Keratinocyte (primary cell): ENCODE measurements at regions not wholly inside any gene's neighbourhood (a gene's known extent, or its start where the extent isn't known, plus 50 kb on each side); places are given as distances from the start of the nearest gene placed in this dataset.

ENCODE experiments used
- DNase-seq: peaks from one replicate; pipeline ENCODE4 v3.0.0-alpha.2; 2011; ENCODE audit warnings: low read depth, missing footprints, low spot score
- FAIRE-seq: peaks from 2 replicates; lab custom pipeline; 2011; peaks lifted over from hg19 to GRCh38; lab: Jason Lieb, UNC
- H2AFZ ChIP-seq: 2 replicates; pipeline ENCODE4 v1.6.0; 2012; ENCODE audit warnings: low read length, control low read depth, inconsistent platforms; ENCODE audit not compliant: control insufficient read depth
- H3K27ac ChIP-seq: 2 replicates; pipeline ENCODE4 v1.5.1; 2011; ENCODE audit warnings: low read length; ENCODE audit not compliant: control insufficient read depth, insufficient read depth
- H3K27me3 ChIP-seq: 3 replicates; pipeline ENCODE4 v1.6.0; 2011; ENCODE audit warnings: low read length; ENCODE audit not compliant: control insufficient read depth, insufficient read depth; ENCODE audit errors: extremely low read depth
- H3K36me3 ChIP-seq, 2 experiments: 2 replicates in 1 of 2; 3 replicates in 1 of 2; pipeline ENCODE4 v1.5.1; 2011; ENCODE audit warnings: low read length in 2 of 2, mild to moderate bottlenecking in 1 of 2; ENCODE audit not compliant: control insufficient read depth in 2 of 2, insufficient read depth in 2 of 2; ENCODE audit errors: extremely low read depth in 1 of 2
- H3K4me1 ChIP-seq: 3 replicates; pipeline ENCODE4 v1.5.1; 2011; ENCODE audit warnings: low read length; ENCODE audit not compliant: control insufficient read depth, insufficient read depth; ENCODE audit errors: extremely low read depth
- H3K4me2 ChIP-seq: 3 replicates; pipeline ENCODE4 v1.6.0; 2011; ENCODE audit warnings: low read depth, low read length; ENCODE audit not compliant: control insufficient read depth, insufficient read depth; ENCODE audit errors: extremely low read depth
- H3K4me3 ChIP-seq, 3 experiments: fragments of 200-600 bp in 1 of 3; sonication (generic) in 1 of 3; 2 replicates in 2 of 3; 3 replicates in 1 of 3; pipeline ENCODE4 v1.5.1; 2011 to 2016; ENCODE audit warnings: low read length in 3 of 3, mild to moderate bottlenecking in 3 of 3, control low read depth in 2 of 3, inconsistent platforms in 1 of 3, low read depth in 1 of 3, mixed read lengths in 1 of 3, mixed run types in 1 of 3, moderate library complexity in 1 of 3; ENCODE audit not compliant: control insufficient read depth in 2 of 3, insufficient read depth in 2 of 3; ENCODE audit errors: extremely low read depth in 1 of 3
- H3K79me2 ChIP-seq: 2 replicates; pipeline ENCODE4 v1.6.0; 2012; ENCODE audit warnings: low read length; ENCODE audit not compliant: control insufficient read depth, insufficient read depth
- H3K9ac ChIP-seq: 3 replicates; pipeline ENCODE4 v1.6.0; 2011; ENCODE audit warnings: low read length; ENCODE audit not compliant: control insufficient read depth, insufficient read depth; ENCODE audit errors: extremely low read depth
- H3K9me1 ChIP-seq: 3 replicates; pipeline ENCODE4 v1.6.0; 2011; ENCODE audit warnings: low read length; ENCODE audit not compliant: control insufficient read depth, insufficient read depth; ENCODE audit errors: extremely low read depth
- H3K9me3 ChIP-seq: 2 replicates; pipeline ENCODE4 v1.5.1; 2012; ENCODE audit warnings: low read depth, low read length; ENCODE audit not compliant: control insufficient read depth
- H4K20me1 ChIP-seq: 3 replicates; pipeline ENCODE4 v1.6.0; 2011; ENCODE audit warnings: low read length; ENCODE audit not compliant: control insufficient read depth, insufficient read depth; ENCODE audit errors: extremely low read depth
- CTCF ChIP-seq, 3 experiments: IDR thresholded peaks in 1 of 3; conservative IDR thresholded peaks in 1 of 3; optimal IDR thresholded peaks in 1 of 3; 2 replicates in 2 of 3; 3 replicates in 1 of 3; pipeline versions ENCODE3 to v1.5.1; 2011; ENCODE audit warnings: low read length in 3 of 3, mild to moderate bottlenecking in 3 of 3, moderate library complexity in 2 of 3, control low read depth in 1 of 3, inconsistent platforms in 1 of 3; ENCODE audit not compliant: insufficient read depth in 2 of 3; ENCODE audit errors: extremely low read depth in 1 of 3
- EZH2 ChIP-seq: IDR thresholded peaks from one replicate; pipeline ENCODE4 v1.6.1; 2012; ENCODE audit warnings: inconsistent platforms, mild to moderate bottlenecking, low read length, moderate library complexity
- dilution Hi-C: fragments of 300-500 bp; cut with MboI; formaldehyde crosslinking; loops from one replicate; pipeline ENCODE4 v1.7.0; 2020; ENCODE audit warnings: low sequenced_read_pairs; ENCODE audit not compliant: extremely low pct_ligation_motif_present

DNA sequence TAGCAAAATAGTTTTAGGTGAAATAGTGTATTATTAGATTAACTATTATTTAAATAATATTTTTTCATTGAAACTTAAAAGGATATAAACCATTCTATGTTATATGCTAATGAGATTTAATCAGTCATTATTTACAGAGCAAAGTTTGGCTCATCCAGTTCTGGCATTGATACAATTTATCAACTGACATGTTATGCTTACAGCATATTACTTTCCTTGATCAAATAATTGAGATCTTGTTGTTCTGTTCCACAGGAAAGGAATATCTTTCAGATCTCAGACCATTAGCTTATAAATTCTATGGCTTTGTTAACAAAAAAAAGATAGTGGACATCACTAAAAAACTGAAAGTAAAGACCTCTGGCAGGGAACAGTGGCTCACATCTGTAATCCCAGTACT is 403.0 kb downstream of the ZFHX3 start:
- no peaks in the 10 kb centered on the region for H3K4me1 ChIP-seq
- TF ChIP-seq EZH2 = no peak
- TF ChIP-seq CTCF (optimal IDR thresholded peaks at IDR 0.05 in 1 of 3, IDR thresholded peaks at IDR 0.05 in 1 of 3, conservative IDR thresholded peaks at IDR 0.05 in 1 of 3; ENCODE audit: extremely low read depth in 1 of 3, insufficient read depth in 2 of 3, low read length in 3 of 3) = no peak
- no peaks in the 10 kb centered on the region for H3K79me2 ChIP-seq
- no peaks in the 10 kb centered on the region for H3K27me3 ChIP-seq
- FAIRE-seq = no peak
- H3K27ac ChIP-seq = no peak overlapping the region
- no peak for DNase-seq
- no peak overlapping the region for H3K4me2 ChIP-seq
- H3K36me3 ChIP-seq = no peaks in the 10 kb centered on the region
- dilution Hi-C loops = no loop called here
- H3K4me3 ChIP-seq = no peak overlapping the region
- H3K9me3 ChIP-seq = no peaks in the 10 kb centered on the region
- H2AFZ ChIP-seq = no peak overlapping the region
- H3K9ac ChIP-seq = no peak overlapping the region
- H3K9me1 ChIP-seq = no peaks in the 10 kb centered on the region
- H4K20me1 ChIP-seq = no peaks in the 10 kb centered on the region

DNA sequence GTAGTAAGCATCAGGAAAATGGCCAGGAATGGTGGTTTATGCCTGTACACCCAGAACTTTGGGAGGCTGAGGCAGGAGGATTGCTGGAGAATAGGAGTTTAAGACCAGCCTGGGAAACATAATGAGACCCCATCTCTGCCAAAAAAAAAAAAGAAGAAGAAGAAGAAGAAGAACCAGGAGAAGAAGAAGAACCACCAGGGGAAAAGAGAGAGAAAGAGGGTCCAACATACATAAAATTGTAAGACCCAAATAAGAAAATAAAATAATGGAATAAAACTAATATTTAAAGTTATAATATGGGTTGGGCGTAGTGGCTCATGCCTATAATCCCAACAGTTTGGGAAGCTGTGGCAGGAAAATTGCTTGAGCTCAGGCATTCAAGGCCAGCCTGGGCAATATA is 408.4 kb downstream of the ZFHX3 start:
- H2AFZ ChIP-seq = no peak overlapping the region
- DNase-seq (no peak), FAIRE-seq (no peak)
- no peak overlapping the region for H3K27ac ChIP-seq
- H3K27me3 ChIP-seq = no peaks in the 10 kb centered on the region
- no peaks in the 10 kb centered on the region for H3K36me3 ChIP-seq
- H3K4me2 ChIP-seq = no peak overlapping the region
- H4K20me1 ChIP-seq = no peaks in the 10 kb centered on the region
- no peaks in the 10 kb centered on the region for H3K79me2 ChIP-seq
- H3K4me1 ChIP-seq = no peaks in the 10 kb centered on the region
- dilution Hi-C loops = no loop called here
- H3K9ac ChIP-seq = no peak overlapping the region
- TF ChIP-seq CTCF (optimal IDR thresholded peaks at IDR 0.05 in 1 of 3, IDR thresholded peaks at IDR 0.05 in 1 of 3, conservative IDR thresholded peaks at IDR 0.05 in 1 of 3; ENCODE audit: extremely low read depth in 1 of 3, insufficient read depth in 2 of 3, low read length in 3 of 3) (no peak), EZH2 (no peak)
- no peak overlapping the region for H3K4me3 ChIP-seq
- no peaks in the 10 kb centered on the region for H3K9me3 ChIP-seq
- H3K9me1 ChIP-seq = no peaks in the 10 kb centered on the region
